ENCODE measurements at regions not wholly inside any gene's neighbourhood (a gene's known extent, or its start where the extent isn't known, plus 50 kb on each side); places are given as distances from the start of the nearest gene placed in this dataset.

- no peak for DNase-seq (ENCODE audit: low spot score in 2 of 2, unreplicated experiment in 2 of 2)
- no peaks in the 10 kb centered on the region for H3K4me1 Mint-ChIP-seq
- no peaks in the 10 kb centered on the region for H3K36me3 Mint-ChIP-seq
- H3K27me3 Mint-ChIP-seq (ENCODE audit: low read depth): no peaks in the 10 kb centered on the region
- H3K27ac Mint-ChIP-seq: no peak overlapping the region
- no peak for TF ChIP-seq CTCF (IDR thresholded peaks at IDR 0.05; ENCODE audit: unreplicated experiment)
- no peak overlapping the region for H3K4me3 Mint-ChIP-seq
- H3K9me3 Mint-ChIP-seq: peaks cover 6% of the 10 kb centered on the region
Measured at GRCh38 chr2:16943279-16943958, 277.8 kb upstream of the CYRIA start.

GRCh38 chr2:16940214-16940613, 274.6 kb upstream of the CYRIA start:
- no peak overlapping the region for H3K4me3 Mint-ChIP-seq
- no peaks in the 10 kb centered on the region for H3K27me3 Mint-ChIP-seq (ENCODE audit: low read depth)
- TF ChIP-seq CTCF (IDR thresholded peaks at IDR 0.05; ENCODE audit: unreplicated experiment): no peak
- no peak for DNase-seq (ENCODE audit: low spot score in 2 of 2, unreplicated experiment in 2 of 2)
- H3K9me3 Mint-ChIP-seq: peaks cover 6% of the 10 kb centered on the region
- no peak overlapping the region for H3K27ac Mint-ChIP-seq
- no peaks in the 10 kb centered on the region for H3K36me3 Mint-ChIP-seq
- H3K4me1 Mint-ChIP-seq: no peaks in the 10 kb centered on the region

- no peak overlapping the region for H3K4me3 Mint-ChIP-seq
- no peaks in the 10 kb centered on the region for H3K27me3 Mint-ChIP-seq (ENCODE audit: low read depth)
- no peaks in the 10 kb centered on the region for H3K4me1 Mint-ChIP-seq
- H3K27ac Mint-ChIP-seq: no peak overlapping the region
- H3K36me3 Mint-ChIP-seq: no peaks in the 10 kb centered on the region
- TF ChIP-seq CTCF (IDR thresholded peaks at IDR 0.05; ENCODE audit: unreplicated experiment): no peak
- DNase-seq (ENCODE audit: low spot score in 2 of 2, unreplicated experiment in 2 of 2): no peak
- H3K9me3 Mint-ChIP-seq: peaks cover 6% of the 10 kb centered on the region
Measured at GRCh38 chr2:16939771-16940170, 274.1 kb upstream of the CYRIA start.

GRCh38 chr2:16933355-16933754, 267.7 kb upstream of the CYRIA start:
- no peak for TF ChIP-seq CTCF (IDR thresholded peaks at IDR 0.05; ENCODE audit: unreplicated experiment)
- Mint-ChIP-seq H3K4me1 (peaks cover 1% of the 10 kb centered on the region), H3K36me3 (no peaks in the 10 kb centered on the region), H3K27ac (no peak overlapping the region), H3K4me3 (no peak overlapping the region), H3K9me3 (no peaks in the 10 kb centered on the region), H3K27me3 (ENCODE audit: low read depth) (no peaks in the 10 kb centered on the region)
- DNase-seq (ENCODE audit: low spot score in 2 of 2, unreplicated experiment in 2 of 2): no peak

- no peak overlapping the region for H3K27ac Mint-ChIP-seq
- no peak for DNase-seq (ENCODE audit: low spot score in 2 of 2, unreplicated experiment in 2 of 2)
- no peaks in the 10 kb centered on the region for H3K36me3 Mint-ChIP-seq
- no peaks in the 10 kb centered on the region for H3K9me3 Mint-ChIP-seq
- H3K4me1 Mint-ChIP-seq: peaks cover 1% of the 10 kb centered on the region
- H3K27me3 Mint-ChIP-seq (ENCODE audit: low read depth): no peaks in the 10 kb centered on the region
- H3K4me3 Mint-ChIP-seq: no peak overlapping the region
- no peak for TF ChIP-seq CTCF (IDR thresholded peaks at IDR 0.05; ENCODE audit: unreplicated experiment)
Measured at GRCh38 chr2:16932826-16933225, 267.2 kb upstream of the CYRIA start.

- no peak overlapping the region for H3K27ac Mint-ChIP-seq
- H3K9me3 Mint-ChIP-seq: no peaks in the 10 kb centered on the region
- no peaks in the 10 kb centered on the region for H3K36me3 Mint-ChIP-seq
- no peaks in the 10 kb centered on the region for H3K27me3 Mint-ChIP-seq (ENCODE audit: low read depth)
- no peak for TF ChIP-seq CTCF (IDR thresholded peaks at IDR 0.05; ENCODE audit: unreplicated experiment)
- DNase-seq (ENCODE audit: low spot score in 2 of 2, unreplicated experiment in 2 of 2): no peak
- H3K4me1 Mint-ChIP-seq: peaks cover 1% of the 10 kb centered on the region
- no peak overlapping the region for H3K4me3 Mint-ChIP-seq
Measured at GRCh38 chr2:16931441-16931840, 265.8 kb upstream of the CYRIA start.
